HG03139 (cell line): ENCODE measurements at regions not wholly inside any gene's neighbourhood (a gene's known extent, or its start where the extent isn't known, plus 50 kb on each side); places are given as distances from the start of the nearest gene placed in this dataset.
"Not testable (repeated sequence)": the region's sequence is repeated elsewhere in the genome, so short reads cannot be mapped to it uniquely, and the experiment has no call there.

Source experiments
- ATAC-seq: cut with Tn5 transposase; IDR thresholded peaks from one replicate; pipeline ENCODE4 v1.9.1; 2021; ENCODE audit not compliant: unreplicated experiment

- ATAC-seq: no peak
These were observed 92.9 kb upstream of the NEK6 start for GRCh38 chr9:124164811-124165210.

- ATAC-seq: no peak
These were observed 83.3 kb upstream of the NEK6 start for GRCh38 chr9:124174433-124174832.

GRCh38 chr9:124177522-124177921 lies 80.2 kb upstream of the NEK6 start:
- ATAC-seq: not testable (repeated sequence)

- no peak for ATAC-seq
These were observed 78.3 kb upstream of the NEK6 start for GRCh38 chr9:124179196-124180071.

- no peak for ATAC-seq
These were observed 77.2 kb upstream of the NEK6 start for GRCh38 chr9:124180557-124180956.

- no peak for ATAC-seq
These were observed 75.0 kb upstream of the NEK6 start for GRCh38 chr9:124182741-124183140.

GRCh38 chr9:124183772-124184171 lies 74.0 kb upstream of the NEK6 start:
- no peak for ATAC-seq

- ATAC-seq: no peak
These were observed 72.3 kb upstream of the NEK6 start for GRCh38 chr9:124185413-124185812.

- no peak for ATAC-seq
These were observed 70.4 kb upstream of the NEK6 start for GRCh38 chr9:124187311-124187710.

- no peak for ATAC-seq
These were observed 69.2 kb upstream of the NEK6 start for GRCh38 chr9:124188331-124189110.

GRCh38 chr9:124190761-124191160 lies 67.0 kb upstream of the NEK6 start:
- no peak for ATAC-seq

GRCh38 chr9:124191691-124192395 lies 65.9 kb upstream of the NEK6 start:
- no peak for ATAC-seq

- ATAC-seq: no peak
These were observed 61.0 kb upstream of the NEK6 start for GRCh38 chr9:124196814-124197176.

GRCh38 chr9:124197177-124198095 lies 60.3 kb upstream of the NEK6 start:
- peak; percentile 55 for ATAC-seq

GRCh38 chr9:124198331-124198730 lies 59.4 kb upstream of the NEK6 start:
- ATAC-seq: no peak

- ATAC-seq: no peak
These were observed 58.8 kb upstream of the NEK6 start for GRCh38 chr9:124198948-124199347.

GRCh38 chr9:124199474-124199873 lies 58.3 kb upstream of the NEK6 start:
- ATAC-seq: no peak

GRCh38 chr9:124202447-124202971 lies 55.2 kb upstream of the NEK6 start:
- ATAC-seq: peak; percentile 72

GRCh38 chr9:124205686-124206352 lies 51.9 kb upstream of the NEK6 start:
- ATAC-seq: no peak

- ATAC-seq: no peak
These were observed 51.4 kb upstream of the NEK6 start for GRCh38 chr9:124206391-124206790.
